HFFc6 (cell line): ENCODE measurements at regions not wholly inside any gene's neighbourhood (a gene's known extent, or its start where the extent isn't known, plus 50 kb on each side); places are given as distances from the start of the nearest gene placed in this dataset.

Source experiments
- DNase-seq: peaks from one replicate; pipeline ENCODE4 v3.0.0-alpha.2; 2018
- H3K27ac Mint-ChIP-seq: 2 replicates; pipeline ENCODE4 v1.8.0; 2020; ENCODE audit warnings: mild to moderate bottlenecking, mixed read lengths
- H3K27me3 Mint-ChIP-seq: 2 replicates; pipeline ENCODE4 v1.8.0; 2021; ENCODE audit warnings: mild to moderate bottlenecking, moderate library complexity, mixed read lengths; ENCODE audit not compliant: insufficient read depth
- H3K36me3 Mint-ChIP-seq: 2 replicates; pipeline ENCODE4 v1.8.0; 2021; ENCODE audit warnings: low read depth, mixed read lengths
- H3K4me1 Mint-ChIP-seq: 2 replicates; pipeline ENCODE4 v1.8.0; 2020; ENCODE audit warnings: low read depth, mixed read lengths
- H3K4me3 Mint-ChIP-seq: 2 replicates; pipeline ENCODE4 v1.8.0; 2020; ENCODE audit warnings: mild to moderate bottlenecking, moderate library complexity, mixed read lengths
- H3K9me3 Mint-ChIP-seq: 2 replicates; pipeline ENCODE4 v1.8.0; 2020; ENCODE audit warnings: mild to moderate bottlenecking, mixed read lengths
- CTCF ChIP-seq: fragments of 200-600 bp; sonication (generic); IDR thresholded peaks from 2 replicates; pipeline ENCODE4 v1.5.0; 2021; ENCODE audit warnings: antibody characterized with exemption, mild to moderate bottlenecking

- Mint-ChIP-seq H3K27ac (peak overlapping the region; percentile 51), H3K4me3 (peak overlapping the region; percentile 15; the same call in 1 of the 2 replicates), H3K36me3 (peaks cover 3% of the 10 kb centered on the region; the same call in 1 of the 2 replicates), H3K27me3 (no peaks in the 10 kb centered on the region; the same call in 1 of the 2 replicates), H3K4me1 (peaks cover 77% of the 10 kb centered on the region), H3K9me3 (no peaks in the 10 kb centered on the region)
- peak; percentile 57 for DNase-seq
- TF ChIP-seq CTCF = no peak
These were observed 398.4 kb upstream of the TBL1XR1 start for GRCh38 chr3:177595530-177596188.

- peak; percentile 12 for DNase-seq
- no peaks in the 10 kb centered on the region for H3K9me3 Mint-ChIP-seq
- peak overlapping the region; percentile 66; the same call in 1 of the 2 replicates for H3K4me3 Mint-ChIP-seq
- H3K27ac Mint-ChIP-seq = peak overlapping the region; percentile 51
- no peaks in the 10 kb centered on the region; the same call in 1 of the 2 replicates for H3K27me3 Mint-ChIP-seq
- H3K36me3 Mint-ChIP-seq = peaks cover 3% of the 10 kb centered on the region; the same call in 1 of the 2 replicates
- no peak for TF ChIP-seq CTCF
- H3K4me1 Mint-ChIP-seq = peaks cover 70% of the 10 kb centered on the region
These were observed 399.1 kb upstream of the TBL1XR1 start for GRCh38 chr3:177596248-177596815.

- TF ChIP-seq CTCF = no peak
- H3K4me1 Mint-ChIP-seq = peaks cover 65% of the 10 kb centered on the region
- no peaks in the 10 kb centered on the region for H3K27me3 Mint-ChIP-seq
- DNase-seq = no peak
- H3K27ac Mint-ChIP-seq = peak overlapping the region; percentile 84
- peak overlapping the region; percentile 66; the same call in 1 of the 2 replicates for H3K4me3 Mint-ChIP-seq
- H3K9me3 Mint-ChIP-seq = no peaks in the 10 kb centered on the region
- peaks cover 3% of the 10 kb centered on the region; the same call in 1 of the 2 replicates for H3K36me3 Mint-ChIP-seq
These were observed 399.6 kb upstream of the TBL1XR1 start for GRCh38 chr3:177596816-177597271.

GRCh38 chr3:177597311-177598096, 400.2 kb upstream of the TBL1XR1 start:
- no peaks in the 10 kb centered on the region for H3K9me3 Mint-ChIP-seq
- no peak for TF ChIP-seq CTCF
- H3K27me3 Mint-ChIP-seq = no peaks in the 10 kb centered on the region
- H3K4me3 Mint-ChIP-seq = peak overlapping the region; percentile 66
- H3K4me1 Mint-ChIP-seq = peaks cover 64% of the 10 kb centered on the region
- peaks cover 3% of the 10 kb centered on the region; the same call in 1 of the 2 replicates for H3K36me3 Mint-ChIP-seq
- peak; percentile 62 for DNase-seq
- H3K27ac Mint-ChIP-seq = peak overlapping the region; percentile 84

GRCh38 chr3:177598097-177598833, 401.0 kb upstream of the TBL1XR1 start:
- Mint-ChIP-seq H3K36me3 (peaks cover 3% of the 10 kb centered on the region; the same call in 1 of the 2 replicates), H3K27ac (peak overlapping the region; percentile 84; the same call in 1 of the 2 replicates), H3K4me1 (peaks cover 62% of the 10 kb centered on the region), H3K27me3 (no peaks in the 10 kb centered on the region), H3K9me3 (no peaks in the 10 kb centered on the region), H3K4me3 (peak overlapping the region; percentile 36; the same call in 1 of the 2 replicates)
- DNase-seq = no peak
- no peak for TF ChIP-seq CTCF
